ENCODE measurements at regions not wholly inside any gene's neighbourhood (a gene's known extent, or its start where the extent isn't known, plus 50 kb on each side); places are given as distances from the start of the nearest gene placed in this dataset.

DNA sequence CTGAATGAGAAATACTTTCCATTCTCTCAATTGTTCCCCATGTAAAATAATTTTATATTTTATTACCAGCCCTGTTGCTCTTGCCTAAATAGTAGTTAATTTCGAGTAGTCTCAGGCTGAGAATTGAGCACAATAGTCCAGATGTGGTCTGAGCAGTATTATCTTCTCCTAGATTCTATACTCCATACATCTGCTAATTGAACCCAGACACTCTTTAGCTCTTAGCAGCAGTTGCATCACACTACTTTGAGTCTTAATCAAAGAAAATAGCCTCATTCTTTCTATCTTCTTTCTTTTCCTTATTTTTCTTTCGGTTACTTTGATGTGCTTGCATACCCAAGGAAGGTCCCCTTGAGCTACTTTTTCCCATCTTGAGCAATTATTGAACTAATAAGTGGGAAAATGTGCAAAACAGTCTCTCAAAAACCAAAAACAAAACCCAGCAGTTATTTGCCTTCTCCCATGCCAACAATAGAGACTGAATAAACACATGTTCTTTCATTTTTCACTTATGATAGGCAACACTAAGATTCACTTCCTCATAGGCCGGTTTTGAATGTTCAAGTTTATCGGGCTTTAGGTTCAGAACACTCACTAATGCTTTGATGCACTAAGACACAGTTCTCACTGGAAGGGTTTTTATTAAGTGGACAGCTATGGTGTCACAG, 204.5 kb downstream of the POU4F1 start:
- TF ChIP-seq EP300 (conservative IDR thresholded peaks at IDR 0.05; ENCODE audit: poor library complexity, severe bottlenecking): no peak
- Histone ChIP-seq H3K36me3 (ENCODE audit: insufficient read depth, low read length) (no peaks in the 10 kb centered on the region), H3K4me3 (ENCODE audit: low read length) (no peak overlapping the region), H3K9me2 (ENCODE audit: insufficient read depth, low read length) (no peaks in the 10 kb centered on the region), H3K79me2 (replicated peaks; ENCODE audit: insufficient read depth, low read length) (no peaks in the 10 kb centered on the region), H3K4me2 (ENCODE audit: low read length) (no peak overlapping the region), H4K20me1 (ENCODE audit: insufficient read depth) (no peaks in the 10 kb centered on the region), H3K9ac (ENCODE audit: low read length) (no peak overlapping the region), H3F3A (ENCODE audit: insufficient read depth, low read length, poor library complexity, severe bottlenecking) (no peaks in the 10 kb centered on the region), H3K9me3 (ENCODE audit: low read length) (no peaks in the 10 kb centered on the region), H2AFZ (ENCODE audit: low read depth, low read length) (no peak overlapping the region), H3K27ac (ENCODE audit: low read length) (no peak overlapping the region), H3K27me3 (ENCODE audit: insufficient read depth, low read depth, low read length) (no peaks in the 10 kb centered on the region)

GRCh38 chr13:78393286-78394142, 209.8 kb downstream of the POU4F1 start:
- Histone ChIP-seq H3K4me3 (ENCODE audit: low read length) (no peak overlapping the region), H4K20me1 (ENCODE audit: insufficient read depth) (no peaks in the 10 kb centered on the region), H3K79me2 (replicated peaks; ENCODE audit: insufficient read depth, low read length) (no peaks in the 10 kb centered on the region), H3K9ac (ENCODE audit: low read length) (no peak overlapping the region), H3K27ac (ENCODE audit: low read length) (no peak overlapping the region), H3K4me2 (ENCODE audit: low read length) (no peak overlapping the region), H3K9me3 (ENCODE audit: low read length) (no peaks in the 10 kb centered on the region), H3K9me2 (ENCODE audit: insufficient read depth, low read length) (no peaks in the 10 kb centered on the region), H3F3A (ENCODE audit: insufficient read depth, low read length, poor library complexity, severe bottlenecking) (no peaks in the 10 kb centered on the region), H2AFZ (ENCODE audit: low read depth, low read length) (no peak overlapping the region), H3K36me3 (ENCODE audit: insufficient read depth, low read length) (no peaks in the 10 kb centered on the region), H3K27me3 (ENCODE audit: insufficient read depth, low read depth, low read length) (no peaks in the 10 kb centered on the region)
- TF ChIP-seq POLR2AphosphoS5 (IDR thresholded peaks at IDR 0.05) (no peak), EZH2 (IDR thresholded peaks at IDR 0.05; ENCODE audit: borderline replicate concordance, insufficient read depth, low read length, poor library complexity, severe bottlenecking) (no peak), SMC3 (conservative IDR thresholded peaks at IDR 0.05; ENCODE audit: poor library complexity) (no peak), MXI1 (conservative IDR thresholded peaks at IDR 0.05; ENCODE audit: poor library complexity, severe bottlenecking) (no peak), RAD21 (conservative IDR thresholded peaks at IDR 0.05) (no peak), CTCF (IDR thresholded peaks at IDR 0.05; ENCODE audit: poor library complexity, severe bottlenecking) (no peak), TAF1 (IDR thresholded peaks at IDR 0.05; ENCODE audit: low read depth) (no peak), EP300 (conservative IDR thresholded peaks at IDR 0.05; ENCODE audit: poor library complexity, severe bottlenecking) (no peak)
- TF ChIP-seq, protein P1, sequence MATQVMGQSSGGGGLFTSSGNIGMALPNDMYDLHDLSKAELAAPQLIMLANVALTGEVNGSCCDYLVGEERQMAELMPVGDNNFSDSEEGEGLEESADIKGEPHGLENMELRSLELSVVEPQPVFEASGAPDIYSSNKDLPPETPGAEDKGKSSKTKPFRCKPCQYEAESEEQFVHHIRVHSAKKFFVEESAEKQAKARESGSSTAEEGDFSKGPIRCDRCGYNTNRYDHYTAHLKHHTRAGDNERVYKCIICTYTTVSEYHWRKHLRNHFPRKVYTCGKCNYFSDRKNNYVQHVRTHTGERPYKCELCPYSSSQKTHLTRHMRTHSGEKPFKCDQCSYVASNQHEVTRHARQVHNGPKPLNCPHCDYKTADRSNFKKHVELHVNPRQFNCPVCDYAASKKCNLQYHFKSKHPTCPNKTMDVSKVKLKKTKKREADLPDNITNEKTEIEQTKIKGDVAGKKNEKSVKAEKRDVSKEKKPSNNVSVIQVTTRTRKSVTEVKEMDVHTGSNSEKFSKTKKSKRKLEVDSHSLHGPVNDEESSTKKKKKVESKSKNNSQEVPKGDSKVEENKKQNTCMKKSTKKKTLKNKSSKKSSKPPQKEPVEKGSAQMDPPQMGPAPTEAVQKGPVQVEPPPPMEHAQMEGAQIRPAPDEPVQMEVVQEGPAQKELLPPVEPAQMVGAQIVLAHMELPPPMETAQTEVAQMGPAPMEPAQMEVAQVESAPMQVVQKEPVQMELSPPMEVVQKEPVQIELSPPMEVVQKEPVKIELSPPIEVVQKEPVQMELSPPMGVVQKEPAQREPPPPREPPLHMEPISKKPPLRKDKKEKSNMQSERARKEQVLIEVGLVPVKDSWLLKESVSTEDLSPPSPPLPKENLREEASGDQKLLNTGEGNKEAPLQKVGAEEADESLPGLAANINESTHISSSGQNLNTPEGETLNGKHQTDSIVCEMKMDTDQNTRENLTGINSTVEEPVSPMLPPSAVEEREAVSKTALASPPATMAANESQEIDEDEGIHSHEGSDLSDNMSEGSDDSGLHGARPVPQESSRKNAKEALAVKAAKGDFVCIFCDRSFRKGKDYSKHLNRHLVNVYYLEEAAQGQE (IDR thresholded peaks at IDR 0.05; ENCODE audit: borderline replicate concordance): no peak

All from neural cell (in vitro differentiated cells).